ENCODE measurements at regions not wholly inside any gene's neighbourhood (a gene's known extent, or its start where the extent isn't known, plus 50 kb on each side); places are given as distances from the start of the nearest gene placed in this dataset.
"Not testable (repeated sequence)": the region's sequence is repeated elsewhere in the genome, so short reads cannot be mapped to it uniquely, and the experiment has no call there.

DNA sequence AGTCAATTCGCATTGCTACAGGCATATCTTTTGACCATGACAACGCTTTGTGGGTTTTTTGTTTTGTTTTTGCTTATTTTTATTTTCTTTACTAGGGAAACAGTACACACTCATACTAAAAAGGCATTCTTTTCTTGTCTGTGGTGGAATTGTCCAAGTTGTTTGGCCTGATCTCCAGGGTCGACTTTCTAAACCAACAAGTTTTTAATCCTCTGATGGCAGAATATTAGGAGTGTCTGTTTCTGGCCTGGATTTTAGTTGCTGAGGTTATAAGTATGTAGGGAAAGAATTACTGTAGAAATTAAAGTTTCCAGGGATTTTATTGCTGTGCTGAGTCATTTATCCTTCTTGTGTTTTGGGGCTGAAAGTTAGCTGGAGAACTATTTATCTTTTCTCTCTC lies 218.5 kb downstream of the TAF11L14 start:
- Histone ChIP-seq H3K4me1 (ENCODE audit: insufficient read depth, insufficient read length) (no peaks in the 10 kb centered on the region), H3K36me3 (ENCODE audit: insufficient read depth, insufficient read length, low read length) (no peaks in the 10 kb centered on the region), H3K9ac (ENCODE audit: insufficient read length, low read depth) (no peak overlapping the region), H3K27me3 (ENCODE audit: insufficient read depth, insufficient read length) (no peaks in the 10 kb centered on the region), H3K9me3 (ENCODE audit: insufficient read depth, low read length) (no peaks in the 10 kb centered on the region), H3K4me3 (ENCODE audit: insufficient read length, low read depth) (no peak overlapping the region)
- no peak for DNase-seq (ENCODE audit: low read depth, low spot score)
- TF ChIP-seq SUZ12 (IDR thresholded peaks at IDR 0.05; ENCODE audit: extremely low read depth, insufficient read depth, insufficient read length) (no peak), ZNF274 (IDR thresholded peaks at IDR 0.05; ENCODE audit: low read depth, low read length) (no peak), YY1 (IDR thresholded peaks at IDR 0.05; ENCODE audit: insufficient read depth, insufficient read length) (no peak)

DNA sequence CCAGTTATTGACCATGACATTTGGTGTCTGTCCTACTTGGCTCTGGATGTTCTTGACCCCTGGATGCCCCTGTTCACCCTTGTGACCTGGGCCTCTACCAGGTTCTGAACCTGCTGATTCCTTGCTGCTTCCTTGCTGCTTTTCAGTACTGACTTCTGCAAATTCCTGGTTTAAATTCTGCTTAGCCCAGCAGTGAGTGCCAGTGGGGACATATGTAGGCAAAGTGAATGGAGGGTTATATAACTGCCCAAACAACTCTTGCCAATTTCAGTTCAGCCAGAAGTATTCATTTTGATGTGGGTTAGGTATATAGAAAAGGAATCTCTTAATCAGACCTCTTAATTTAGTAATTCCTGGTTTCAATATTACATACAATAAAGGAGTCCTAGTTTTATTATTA lies 220.6 kb downstream of the TAF11L14 start:
- Histone ChIP-seq H3K36me3 (ENCODE audit: insufficient read depth, insufficient read length, low read length) (no peaks in the 10 kb centered on the region), H3K27me3 (ENCODE audit: insufficient read depth, insufficient read length) (no peaks in the 10 kb centered on the region), H3K9ac (ENCODE audit: insufficient read length, low read depth) (no peak overlapping the region), H3K9me3 (ENCODE audit: insufficient read depth, low read length) (no peaks in the 10 kb centered on the region), H3K4me3 (ENCODE audit: insufficient read length, low read depth) (no peak overlapping the region), H3K4me1 (ENCODE audit: insufficient read depth, insufficient read length) (no peaks in the 10 kb centered on the region)
- TF ChIP-seq ZNF274 (IDR thresholded peaks at IDR 0.05; ENCODE audit: low read depth, low read length) (no peak), YY1 (IDR thresholded peaks at IDR 0.05; ENCODE audit: insufficient read depth, insufficient read length) (no peak), SUZ12 (IDR thresholded peaks at IDR 0.05; ENCODE audit: extremely low read depth, insufficient read depth, insufficient read length) (no peak)
- no peak for DNase-seq (ENCODE audit: low read depth, low spot score)

DNA sequence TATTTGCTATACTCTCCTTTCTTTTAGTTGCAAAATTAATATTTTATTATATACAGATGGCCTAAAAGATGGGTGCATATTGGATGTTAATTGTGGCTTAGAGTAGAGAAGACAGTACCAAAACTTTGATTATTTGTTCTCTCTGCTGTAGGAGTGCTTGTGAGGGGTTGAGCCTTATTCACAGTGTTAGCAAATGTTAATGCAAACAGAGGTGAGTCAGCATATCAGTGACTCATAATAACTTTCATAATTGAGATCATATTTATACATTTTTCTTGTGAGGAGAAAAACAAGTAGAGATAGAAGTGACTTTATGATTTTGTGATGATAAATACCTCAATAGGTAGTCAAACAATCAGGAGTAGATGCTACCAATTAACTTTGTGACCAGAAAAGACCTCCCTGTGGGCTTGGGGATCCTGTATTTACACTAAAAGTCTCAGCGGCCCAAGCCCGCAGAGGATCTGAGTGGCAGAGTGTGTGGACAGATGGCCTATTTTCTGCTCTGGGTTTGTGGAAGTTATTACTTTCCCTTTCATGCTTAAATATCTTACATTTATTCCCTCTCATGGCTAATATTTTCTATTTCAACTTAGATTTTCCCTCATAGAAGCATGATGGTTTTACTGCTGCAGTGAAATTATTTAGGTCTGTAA lies 226.5 kb downstream of the TAF11L14 start:
- Histone ChIP-seq H3K27me3 (ENCODE audit: insufficient read depth, insufficient read length) (no peaks in the 10 kb centered on the region), H3K9me3 (ENCODE audit: insufficient read depth, low read length) (peaks cover 11% of the 10 kb centered on the region; the same call in 1 of the 2 replicates), H3K9ac (ENCODE audit: insufficient read length, low read depth) (no peak overlapping the region), H3K4me3 (ENCODE audit: insufficient read length, low read depth) (no peak overlapping the region), H3K4me1 (ENCODE audit: insufficient read depth, insufficient read length) (no peaks in the 10 kb centered on the region), H3K36me3 (ENCODE audit: insufficient read depth, insufficient read length, low read length) (no peaks in the 10 kb centered on the region)
- TF ChIP-seq SUZ12 (IDR thresholded peaks at IDR 0.05; ENCODE audit: extremely low read depth, insufficient read depth, insufficient read length) (no peak), ZNF274 (IDR thresholded peaks at IDR 0.05; ENCODE audit: low read depth, low read length) (no peak), YY1 (IDR thresholded peaks at IDR 0.05; ENCODE audit: insufficient read depth, insufficient read length) (no peak)
- no peak for DNase-seq (ENCODE audit: low read depth, low spot score)

DNA sequence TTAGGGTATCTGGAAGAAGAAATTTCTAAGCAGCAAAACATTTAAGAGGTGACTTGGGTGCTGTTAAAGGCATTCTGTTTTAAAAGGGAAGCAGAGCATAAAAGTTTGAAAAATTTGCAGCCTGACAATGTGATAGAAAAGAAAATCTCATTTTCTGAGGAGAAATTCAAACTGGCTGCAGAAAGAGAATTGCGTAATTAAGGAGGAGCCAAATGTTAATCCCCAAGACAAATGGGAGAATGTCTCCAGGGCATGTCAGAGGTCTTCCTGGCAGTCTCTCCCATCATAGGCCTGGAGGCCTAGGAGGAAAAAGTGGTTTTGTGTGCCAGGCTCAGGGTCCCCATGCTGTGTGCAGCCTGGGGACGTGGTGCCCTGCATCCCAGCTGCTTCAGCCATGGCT lies 230.6 kb downstream of the TAF11L14 start:
- H3K9ac ChIP-seq (ENCODE audit: insufficient read length, low read depth); H3K36me3 ChIP-seq (ENCODE audit: insufficient read depth, insufficient read length, low read length); H3K27me3 ChIP-seq (ENCODE audit: insufficient read depth, insufficient read length); H3K4me3 ChIP-seq (ENCODE audit: insufficient read length, low read depth); DNase-seq (ENCODE audit: low read depth, low spot score); H3K4me1 ChIP-seq (ENCODE audit: insufficient read depth, insufficient read length): not testable (repeated sequence)
- H3K9me3 ChIP-seq (ENCODE audit: insufficient read depth, low read length), result peaks cover 12% of the 10 kb centered on the region

DNA sequence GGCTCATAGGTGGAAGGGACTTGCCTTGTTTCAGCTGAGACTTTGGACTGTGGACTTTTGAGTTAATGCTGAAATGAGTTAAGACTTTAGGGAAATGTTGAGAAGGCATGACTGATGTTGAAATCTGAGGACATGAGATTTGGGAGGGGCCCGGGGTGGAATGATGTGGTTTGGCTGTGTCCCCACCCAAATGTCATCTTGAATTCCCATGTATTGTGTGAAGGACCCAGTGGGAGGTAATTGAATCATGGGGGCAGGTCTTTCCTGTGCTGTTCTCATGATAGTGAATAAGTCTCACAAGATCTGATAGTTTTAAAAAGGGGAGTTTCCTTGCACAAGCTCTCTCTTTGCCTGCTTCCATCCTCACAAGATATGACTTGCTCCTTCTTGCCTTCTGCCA lies 231.7 kb downstream of the TAF11L14 start:
- not testable (repeated sequence) for H3K4me3 ChIP-seq (ENCODE audit: insufficient read length, low read depth); H3K36me3 ChIP-seq (ENCODE audit: insufficient read depth, insufficient read length, low read length); H3K4me1 ChIP-seq (ENCODE audit: insufficient read depth, insufficient read length); H3K27me3 ChIP-seq (ENCODE audit: insufficient read depth, insufficient read length); DNase-seq (ENCODE audit: low read depth, low spot score); H3K9ac ChIP-seq (ENCODE audit: insufficient read length, low read depth)
- peaks cover 12% of the 10 kb centered on the region for H3K9me3 ChIP-seq (ENCODE audit: insufficient read depth, low read length)

DNA sequence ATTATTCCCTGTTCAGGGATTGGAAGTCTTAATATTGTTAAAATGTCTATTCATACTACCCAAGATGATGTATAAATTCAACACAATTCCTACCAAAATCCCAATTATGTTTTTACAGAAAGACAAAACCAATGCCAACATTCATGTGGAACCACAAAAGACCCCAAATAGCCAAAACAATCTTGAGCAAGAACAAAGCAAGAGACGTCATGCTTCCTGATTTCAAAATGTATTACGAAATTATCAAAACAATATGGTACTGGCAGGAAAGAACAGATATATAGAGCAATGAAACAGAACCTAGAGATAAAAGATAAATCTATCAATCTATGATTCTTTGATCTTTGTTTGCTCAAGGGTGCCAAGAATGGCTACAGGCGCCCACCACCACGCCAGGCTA lies 237.9 kb downstream of the TAF11L14 start:
- DNase-seq (ENCODE audit: low read depth, low spot score), result no peak
- no peaks in the 10 kb centered on the region; the same call in 1 of the 2 replicates for H3K9me3 ChIP-seq (ENCODE audit: insufficient read depth, low read length)
- H3K4me3 ChIP-seq (ENCODE audit: insufficient read length, low read depth), result no peak overlapping the region
- no peak overlapping the region for H3K9ac ChIP-seq (ENCODE audit: insufficient read length, low read depth)
- no peaks in the 10 kb centered on the region for H3K36me3 ChIP-seq (ENCODE audit: insufficient read depth, insufficient read length, low read length)
- no peaks in the 10 kb centered on the region for H3K4me1 ChIP-seq (ENCODE audit: insufficient read depth, insufficient read length)
- no peaks in the 10 kb centered on the region for H3K27me3 ChIP-seq (ENCODE audit: insufficient read depth, insufficient read length)
- no peak for TF ChIP-seq YY1 (IDR thresholded peaks at IDR 0.05; ENCODE audit: insufficient read depth, insufficient read length)

DNA sequence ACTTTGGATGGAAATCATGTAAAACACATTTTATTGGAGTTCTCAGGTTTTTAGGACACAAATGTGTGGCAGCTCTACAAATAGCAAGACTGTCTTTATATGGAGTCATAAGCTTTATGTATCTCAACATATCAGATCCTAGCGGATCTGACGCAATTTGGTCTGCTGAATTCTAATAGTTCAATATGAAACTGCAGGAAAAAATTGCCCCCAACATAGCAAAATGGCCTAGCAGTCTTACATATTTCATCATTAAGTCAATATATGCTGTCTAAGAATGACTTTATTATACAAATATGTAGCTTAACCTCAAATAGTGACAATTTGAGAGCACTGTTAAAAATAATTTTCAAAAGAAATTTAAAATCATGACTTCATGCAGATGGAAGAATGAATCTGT lies 244.3 kb downstream of the TAF11L14 start:
- no peaks in the 10 kb centered on the region for H3K36me3 ChIP-seq (ENCODE audit: insufficient read depth, insufficient read length, low read length)
- H3K27me3 ChIP-seq (ENCODE audit: insufficient read depth, insufficient read length), result no peaks in the 10 kb centered on the region
- no peak for DNase-seq (ENCODE audit: low read depth, low spot score)
- no peak overlapping the region for H3K4me3 ChIP-seq (ENCODE audit: insufficient read length, low read depth)
- no peaks in the 10 kb centered on the region for H3K9me3 ChIP-seq (ENCODE audit: insufficient read depth, low read length)
- peaks cover 3% of the 10 kb centered on the region for H3K4me1 ChIP-seq (ENCODE audit: insufficient read depth, insufficient read length)
- H3K9ac ChIP-seq (ENCODE audit: insufficient read length, low read depth), result no peak overlapping the region
- TF ChIP-seq SUZ12 (IDR thresholded peaks at IDR 0.05; ENCODE audit: extremely low read depth, insufficient read depth, insufficient read length), result no peak
- no peak for TF ChIP-seq ZNF274 (IDR thresholded peaks at IDR 0.05; ENCODE audit: low read depth, low read length)

DNA sequence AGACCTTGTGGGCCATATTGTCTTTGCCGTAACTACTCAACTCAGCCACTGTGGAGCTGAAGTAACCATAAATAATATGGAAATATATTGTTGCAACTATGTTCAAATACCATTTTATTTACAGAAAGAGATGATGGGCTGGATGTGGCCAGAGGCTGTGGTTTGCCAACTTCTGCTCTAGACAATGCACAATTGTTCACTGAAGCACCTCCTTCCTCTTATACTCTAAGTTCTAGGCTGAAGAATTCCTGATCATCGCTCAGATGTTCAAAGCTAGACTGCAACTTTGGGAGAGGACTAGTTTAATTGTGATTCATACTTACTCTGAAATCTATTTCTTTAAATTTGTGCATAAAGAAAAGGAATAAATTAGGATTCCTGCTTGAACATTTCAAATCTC lies 245.0 kb downstream of the TAF11L14 start:
- H3K27me3 ChIP-seq (ENCODE audit: insufficient read depth, insufficient read length), result no peaks in the 10 kb centered on the region
- no peak overlapping the region for H3K4me3 ChIP-seq (ENCODE audit: insufficient read length, low read depth)
- H3K9me3 ChIP-seq (ENCODE audit: insufficient read depth, low read length), result no peaks in the 10 kb centered on the region
- TF ChIP-seq YY1 (IDR thresholded peaks at IDR 0.05; ENCODE audit: insufficient read depth, insufficient read length) (no peak), ZNF274 (IDR thresholded peaks at IDR 0.05; ENCODE audit: low read depth, low read length) (no peak), SUZ12 (IDR thresholded peaks at IDR 0.05; ENCODE audit: extremely low read depth, insufficient read depth, insufficient read length) (no peak)
- DNase-seq (ENCODE audit: low read depth, low spot score), result no peak
- H3K4me1 ChIP-seq (ENCODE audit: insufficient read depth, insufficient read length), result peaks cover 3% of the 10 kb centered on the region
- H3K36me3 ChIP-seq (ENCODE audit: insufficient read depth, insufficient read length, low read length), result no peaks in the 10 kb centered on the region
- no peak overlapping the region for H3K9ac ChIP-seq (ENCODE audit: insufficient read length, low read depth)

Measured in NT2/D1 (cell line).